PC-3 (cell line): ENCODE measurements at regions not wholly inside any gene's neighbourhood (a gene's known extent, or its start where the extent isn't known, plus 50 kb on each side); places are given as distances from the start of the nearest gene placed in this dataset.

ENCODE experiments used
- ATAC-seq: fragments of 200-7000 bp; cut with Tn5 transposase; 2 replicates; pipeline ENCODE4 v1.9.1; 2020; ENCODE audit warnings: mild to moderate bottlenecking, moderate library complexity
- BruUV-seq: library from RNA; stranded (reverse); fragments of 400-500 nt; replicated peaks from 2 replicates; lab custom pipeline; 2021; lab: Mats Ljungman, UMichigan
- CTCF ChIA-PET: fragments of 300-600 bp; sonication (Branson Sonifier 250); formaldehyde crosslinking; loops from one replicate; lab custom pipeline; 2022; ENCODE audit warnings: antibody characterized with exemption; lab: Charles Lee
- POLR2A ChIA-PET: fragments of 300-600 bp; sonication (Branson Sonifier 250); formaldehyde crosslinking; loops from one replicate; lab custom pipeline; 2022; ENCODE audit warnings: antibody characterized with exemption; ENCODE audit not compliant: unreplicated experiment; lab: Charles Lee
- DNase-seq: peaks from one replicate; pipeline ENCODE4 v3.0.0-alpha.2; 2015
- H2AFZ ChIP-seq: fragments of 300-600 bp; sonication (generic); 2 replicates; pipeline ENCODE4 v1.6.0; 2016; ENCODE audit warnings: antibody characterized with exemption, low read length
- H3F3A ChIP-seq: fragments of 300-600 bp; sonication (generic); one replicate; pipeline ENCODE4 v1.6.0; 2017; ENCODE audit warnings: antibody characterized with exemption, low read length, control low read depth, mild to moderate bottlenecking; ENCODE audit not compliant: unreplicated experiment
- H3K27ac ChIP-seq: fragments of 300-600 bp; sonication (generic); 2 replicates; pipeline ENCODE4 v1.5.1; 2016; ENCODE audit warnings: mild to moderate bottlenecking, low read length
- H3K27me3 ChIP-seq: fragments of 300-600 bp; sonication (generic); 2 replicates; pipeline ENCODE4 v1.6.1; 2016; ENCODE audit warnings: low read length, mixed read lengths
- H3K36me3 ChIP-seq: fragments of 300-600 bp; sonication (generic); 2 replicates; pipeline ENCODE4 v1.6.1; 2016; ENCODE audit warnings: low read depth, mixed run types, low read length, mixed read lengths
- H3K4me1 ChIP-seq: fragments of 300-600 bp; sonication (generic); 2 replicates; pipeline ENCODE4 v1.5.1; 2016; ENCODE audit warnings: low read length; ENCODE audit not compliant: insufficient read depth
- H3K4me2 ChIP-seq: fragments of 300-600 bp; sonication (generic); 2 replicates; pipeline ENCODE4 v1.6.0; 2016; ENCODE audit warnings: low read length
- H3K4me3 ChIP-seq: fragments of 300-600 bp; sonication (generic); 2 replicates; pipeline ENCODE4 v1.5.1; 2016; ENCODE audit warnings: mild to moderate bottlenecking, low read length, mixed read lengths
- H3K79me2 ChIP-seq: fragments of 300-600 bp; sonication (generic); 2 replicates; pipeline ENCODE4 v1.6.1; 2017; ENCODE audit warnings: low read length, mixed read lengths
- H3K9ac ChIP-seq: fragments of 300-600 bp; sonication (generic); 2 replicates; pipeline ENCODE4 v1.6.0; 2016; ENCODE audit warnings: mild to moderate bottlenecking, low read length
- H3K9me2 ChIP-seq: fragments of 300-600 bp; sonication (generic); replicated peaks from 2 replicates; pipeline ENCODE4 v1.6.1; 2016; ENCODE audit warnings: mixed run types, low read length, mixed read lengths
- H3K9me3 ChIP-seq: fragments of 300-600 bp; sonication (generic); 2 replicates; pipeline ENCODE4 v1.6.1; 2016; ENCODE audit warnings: low read length, mixed read lengths
- H4K20me1 ChIP-seq: fragments of 300-600 bp; sonication (generic); 2 replicates; pipeline ENCODE4 v1.6.1; 2016; ENCODE audit warnings: low read length, mixed read lengths
- EZH2 ChIP-seq: fragments of 300-600 bp; sonication (generic); IDR thresholded peaks from one replicate; pipeline ENCODE4 v1.6.1; 2017; ENCODE audit warnings: antibody characterized with exemption, mild to moderate bottlenecking, low read length; ENCODE audit not compliant: unreplicated experiment
- EZH2phosphoT487 ChIP-seq: fragments of 300-600 bp; sonication (generic); IDR thresholded peaks from 2 replicates; pipeline ENCODE4 v1.6.1; 2018; ENCODE audit warnings: mild to moderate bottlenecking, antibody characterized with exemption, low read length, borderline replicate concordance
- intact Hi-C: fragments of 100-400 bp; cut with micrococcal nuclease; formaldehyde crosslinking; loops from 2 replicates; pipeline ENCODE4 v1.9.0; 2023
- TF ChIP-seq, protein P1 (sequence below): fragments of 300-600 bp; sonication (generic); conservative IDR thresholded peaks from 2 replicates; pipeline ENCODE4 v1.5.1; 2017; ENCODE audit warnings: antibody characterized with exemption, low read depth, mild to moderate bottlenecking, low read length

DNA sequence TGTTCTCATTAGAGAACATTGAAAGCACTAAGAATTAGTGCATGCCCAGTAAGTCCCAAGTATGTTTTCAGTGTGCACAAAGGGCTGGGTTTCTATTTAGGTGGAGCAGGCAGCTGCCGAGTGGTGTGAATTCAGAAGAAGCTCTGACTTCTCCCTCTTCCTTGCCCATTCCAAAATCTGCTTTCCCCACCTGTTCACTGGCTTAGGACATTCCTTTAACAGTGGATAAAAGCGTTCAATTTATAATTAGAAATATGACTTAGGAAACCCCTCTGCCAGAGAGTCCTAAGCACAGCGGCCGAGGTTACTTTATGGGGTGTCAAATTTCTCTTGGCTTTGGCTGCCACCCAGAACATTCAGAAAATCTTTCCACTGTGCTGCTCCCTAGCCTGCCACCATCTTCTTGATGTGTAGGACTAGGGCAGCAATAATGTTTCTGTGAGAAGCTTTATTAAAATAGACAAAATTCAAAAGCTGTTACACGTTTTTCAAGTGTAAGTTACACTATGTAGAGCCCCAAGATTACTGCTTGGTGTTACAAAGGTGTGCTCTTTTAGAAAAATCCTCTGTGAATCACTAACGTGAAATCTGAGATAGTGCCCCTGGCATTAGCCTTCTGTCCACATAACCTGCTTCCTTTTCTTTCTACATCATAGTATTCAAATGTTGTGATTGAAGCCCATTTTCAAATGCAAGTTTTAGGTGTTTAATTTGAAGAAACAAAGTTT lies 191.6 kb upstream of the ANKRD50 start:
- Histone ChIP-seq H2AFZ (peak overlapping the region; percentile 75), H3K4me1 (peaks cover 28% of the 10 kb centered on the region), H3K4me2 (peak overlapping the region; percentile 76), H4K20me1 (no peaks in the 10 kb centered on the region), H3K9me2 (no peaks in the 10 kb centered on the region), H3K9me3 (no peaks in the 10 kb centered on the region), H3F3A (no peaks in the 10 kb centered on the region), H3K9ac (peak overlapping the region; percentile 26), H3K27me3 (no peaks in the 10 kb centered on the region), H3K4me3 (peak overlapping the region; percentile 41), H3K27ac (peak overlapping the region; percentile 78), H3K36me3 (no peaks in the 10 kb centered on the region), H3K79me2 (no peaks in the 10 kb centered on the region)
- peak; percentile 86 for ATAC-seq
- no TSS peak for BruUV-seq
- peak; percentile 71 for DNase-seq
- POLR2A ChIA-PET = no interaction called here
- intact Hi-C loops = loop anchor here (2.0 kb wide), 1 partner anchor 37 kb away; no protein-coding TSS in a partner anchor
- CTCF ChIA-PET = no interaction called here
- no peak for TF ChIP-seq EZH2
- TF ChIP-seq, protein P1, sequence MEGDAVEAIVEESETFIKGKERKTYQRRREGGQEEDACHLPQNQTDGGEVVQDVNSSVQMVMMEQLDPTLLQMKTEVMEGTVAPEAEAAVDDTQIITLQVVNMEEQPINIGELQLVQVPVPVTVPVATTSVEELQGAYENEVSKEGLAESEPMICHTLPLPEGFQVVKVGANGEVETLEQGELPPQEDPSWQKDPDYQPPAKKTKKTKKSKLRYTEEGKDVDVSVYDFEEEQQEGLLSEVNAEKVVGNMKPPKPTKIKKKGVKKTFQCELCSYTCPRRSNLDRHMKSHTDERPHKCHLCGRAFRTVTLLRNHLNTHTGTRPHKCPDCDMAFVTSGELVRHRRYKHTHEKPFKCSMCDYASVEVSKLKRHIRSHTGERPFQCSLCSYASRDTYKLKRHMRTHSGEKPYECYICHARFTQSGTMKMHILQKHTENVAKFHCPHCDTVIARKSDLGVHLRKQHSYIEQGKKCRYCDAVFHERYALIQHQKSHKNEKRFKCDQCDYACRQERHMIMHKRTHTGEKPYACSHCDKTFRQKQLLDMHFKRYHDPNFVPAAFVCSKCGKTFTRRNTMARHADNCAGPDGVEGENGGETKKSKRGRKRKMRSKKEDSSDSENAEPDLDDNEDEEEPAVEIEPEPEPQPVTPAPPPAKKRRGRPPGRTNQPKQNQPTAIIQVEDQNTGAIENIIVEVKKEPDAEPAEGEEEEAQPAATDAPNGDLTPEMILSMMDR = no peak

DNA sequence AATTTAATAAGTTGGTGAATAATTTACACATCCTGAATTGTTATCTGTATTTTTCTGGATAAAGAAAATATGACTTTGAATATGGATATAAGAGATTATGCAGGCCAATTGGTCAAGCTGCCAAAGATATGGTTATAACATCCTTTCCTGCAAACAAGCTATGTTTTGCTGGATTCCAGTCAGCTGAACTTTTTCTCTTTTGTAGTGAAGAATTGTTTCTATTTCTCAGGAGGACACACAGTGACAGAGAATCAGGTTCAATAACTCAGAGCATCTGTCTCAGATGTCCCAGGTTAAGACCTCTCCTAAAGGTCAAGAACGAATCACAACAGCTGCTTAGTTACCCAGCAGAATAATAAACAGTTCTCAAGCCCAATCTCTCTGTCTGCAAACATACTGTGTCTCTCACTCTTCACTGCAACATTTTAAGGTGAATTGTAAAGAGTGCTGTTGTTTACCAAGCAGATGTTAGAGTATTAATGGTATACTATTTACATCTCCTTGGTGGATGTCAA lies 189.5 kb upstream of the ANKRD50 start:
- H3K36me3 ChIP-seq = no peaks in the 10 kb centered on the region
- peaks cover 28% of the 10 kb centered on the region for H3K4me1 ChIP-seq
- ChIA-PET CTCF (no interaction called here), POLR2A (no interaction called here)
- H3K9me3 ChIP-seq = no peaks in the 10 kb centered on the region
- TF ChIP-seq EZH2 (no peak), EZH2phosphoT487 (no peak)
- TF ChIP-seq, protein P1 = no peak
- ATAC-seq (no peak), DNase-seq (no peak)
- H3K27ac ChIP-seq = no peak overlapping the region
- intact Hi-C loops = no loop called here
- no peaks in the 10 kb centered on the region for H3F3A ChIP-seq
- H3K79me2 ChIP-seq = no peaks in the 10 kb centered on the region
- no peak overlapping the region for H3K4me2 ChIP-seq
- H3K27me3 ChIP-seq = no peaks in the 10 kb centered on the region
- no peaks in the 10 kb centered on the region for H4K20me1 ChIP-seq
- H2AFZ ChIP-seq = no peak overlapping the region
- no TSS peak for BruUV-seq
- no peak overlapping the region for H3K4me3 ChIP-seq
- H3K9ac ChIP-seq = no peak overlapping the region
- H3K9me2 ChIP-seq = no peaks in the 10 kb centered on the region

DNA sequence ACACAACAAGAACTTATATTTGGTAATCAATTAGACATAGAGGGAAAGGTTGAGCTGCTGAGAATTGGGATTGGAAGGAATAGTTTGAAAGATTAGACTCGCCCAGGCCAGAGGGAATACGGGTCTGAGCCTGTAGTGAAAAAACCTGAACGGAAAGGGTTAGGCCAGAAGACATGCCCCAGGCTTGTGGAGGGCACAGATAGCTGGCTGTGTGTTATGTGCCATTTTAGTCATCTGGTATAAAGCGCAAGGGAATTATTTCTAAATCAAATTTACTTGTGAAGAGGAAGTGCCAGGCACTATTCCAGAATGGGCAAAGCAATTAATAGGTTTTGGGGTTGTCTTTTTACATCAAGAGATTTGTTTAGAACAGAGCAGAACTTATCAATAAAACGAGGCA lies 187.5 kb upstream of the ANKRD50 start:
- Histone ChIP-seq H3K79me2 (no peaks in the 10 kb centered on the region), H3F3A (no peaks in the 10 kb centered on the region), H3K4me2 (no peak overlapping the region), H4K20me1 (no peaks in the 10 kb centered on the region), H3K36me3 (no peaks in the 10 kb centered on the region), H3K9ac (no peak overlapping the region), H3K27me3 (no peaks in the 10 kb centered on the region), H3K4me3 (no peak overlapping the region), H3K4me1 (peaks cover 20% of the 10 kb centered on the region), H3K27ac (no peak overlapping the region), H3K9me2 (no peaks in the 10 kb centered on the region), H3K9me3 (no peaks in the 10 kb centered on the region), H2AFZ (no peak overlapping the region)
- DNase-seq = no peak
- no peak for ATAC-seq
- POLR2A ChIA-PET = no interaction called here
- TF ChIP-seq EZH2 (no peak), EZH2phosphoT487 (no peak)
- TF ChIP-seq, protein P1 = no peak
- no TSS peak for BruUV-seq
- CTCF ChIA-PET = no interaction called here
- intact Hi-C loops = no loop called here
